ENCODE measurements at regions not wholly inside any gene's neighbourhood (a gene's known extent, or its start where the extent isn't known, plus 50 kb on each side); places are given as distances from the start of the nearest gene placed in this dataset.

GRCh38 chr11:32312206-32312817 lies 123.0 kb downstream of the WT1 start:
- no peak for TF ChIP-seq POLR2A (IDR thresholded peaks at IDR 0.05)
- TF ChIP-seq CTCF (IDR thresholded peaks at IDR 0.05), result no peak
